Keratinocyte (primary cell): ENCODE measurements at regions not wholly inside any gene's neighbourhood (a gene's known extent, or its start where the extent isn't known, plus 50 kb on each side); places are given as distances from the start of the nearest gene placed in this dataset.

Source experiments
- CTCF ChIP-seq, 3 experiments: IDR thresholded peaks in 1 of 3; conservative IDR thresholded peaks in 1 of 3; optimal IDR thresholded peaks in 1 of 3; 2 replicates in 2 of 3; 3 replicates in 1 of 3; pipeline versions ENCODE3 to v1.5.1; 2011; ENCODE audit warnings: low read length in 3 of 3, mild to moderate bottlenecking in 3 of 3, moderate library complexity in 2 of 3, control low read depth in 1 of 3, inconsistent platforms in 1 of 3; ENCODE audit not compliant: insufficient read depth in 2 of 3; ENCODE audit errors: extremely low read depth in 1 of 3
- EZH2 ChIP-seq: IDR thresholded peaks from one replicate; pipeline ENCODE4 v1.6.1; 2012; ENCODE audit warnings: inconsistent platforms, mild to moderate bottlenecking, low read length, moderate library complexity

GRCh38 chr6:6998194-6998569, 109.6 kb upstream of the RREB1 start:
- no peak for TF ChIP-seq EZH2
- TF ChIP-seq CTCF (optimal IDR thresholded peaks at IDR 0.05 in 1 of 3, IDR thresholded peaks at IDR 0.05 in 1 of 3, conservative IDR thresholded peaks at IDR 0.05 in 1 of 3; ENCODE audit: extremely low read depth in 1 of 3, insufficient read depth in 2 of 3, low read length in 3 of 3), result no peak
